BE2C (cell line): ENCODE measurements at regions not wholly inside any gene's neighbourhood (a gene's known extent, or its start where the extent isn't known, plus 50 kb on each side); places are given as distances from the start of the nearest gene placed in this dataset.
"Not testable (repeated sequence)": the region's sequence is repeated elsewhere in the genome, so short reads cannot be mapped to it uniquely, and the experiment has no call there.

Experiments used
- DNase-seq: peaks from one replicate; pipeline ENCODE4 v3.0.0-alpha.2; 2020
- H3K27me3 ChIP-seq: fragments of 250-450 bp; sonication (Bioruptor Pico); 2 replicates; pipeline ENCODE4 v1.5.1; 2020; ENCODE audit warnings: mild to moderate bottlenecking
- H3K36me3 ChIP-seq: fragments of 250-450 bp; sonication (Bioruptor Pico); 2 replicates; pipeline ENCODE4 v1.5.1; 2020; ENCODE audit warnings: mild to moderate bottlenecking
- H3K4me1 ChIP-seq: fragments of 250-450 bp; sonication (Bioruptor Pico); 2 replicates; pipeline ENCODE4 v1.5.1; 2020
- H3K4me3 ChIP-seq: 2 replicates; pipeline ENCODE4 v1.5.1; 2011; ENCODE audit warnings: low read depth, low read length
- H3K9me3 ChIP-seq: fragments of 250-450 bp; sonication (Bioruptor Pico); 2 replicates; pipeline ENCODE4 v1.5.1; 2020
- TF ChIP-seq, protein P1 (sequence below): IDR thresholded peaks from 2 replicates; pipeline ENCODE4 v1.5.1; 2012; ENCODE audit warnings: mild to moderate bottlenecking, low read depth, low read length

DNA sequence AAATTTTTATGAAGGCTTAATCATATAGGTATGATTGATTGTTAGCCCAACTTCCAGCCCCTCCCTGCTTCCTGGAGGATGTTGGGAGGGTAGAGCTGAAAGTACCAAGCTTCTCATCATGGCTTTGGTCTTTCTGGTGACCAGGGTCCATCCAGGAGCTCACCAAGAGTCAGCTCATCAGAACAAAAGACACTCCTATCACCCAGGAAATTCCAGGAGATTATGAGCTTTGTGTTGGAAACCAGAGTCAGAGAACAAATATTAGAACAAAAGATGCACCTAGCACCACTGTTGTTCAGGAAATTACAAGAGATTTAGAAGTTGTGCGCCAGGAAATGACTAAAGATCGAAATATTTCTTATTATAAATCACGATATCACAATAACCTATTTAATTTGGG is 119.9 kb upstream of the THUMPD2 start:
- H3K4me1 ChIP-seq = no peaks in the 10 kb centered on the region
- no peaks in the 10 kb centered on the region for H3K9me3 ChIP-seq
- TF ChIP-seq, protein P1, sequence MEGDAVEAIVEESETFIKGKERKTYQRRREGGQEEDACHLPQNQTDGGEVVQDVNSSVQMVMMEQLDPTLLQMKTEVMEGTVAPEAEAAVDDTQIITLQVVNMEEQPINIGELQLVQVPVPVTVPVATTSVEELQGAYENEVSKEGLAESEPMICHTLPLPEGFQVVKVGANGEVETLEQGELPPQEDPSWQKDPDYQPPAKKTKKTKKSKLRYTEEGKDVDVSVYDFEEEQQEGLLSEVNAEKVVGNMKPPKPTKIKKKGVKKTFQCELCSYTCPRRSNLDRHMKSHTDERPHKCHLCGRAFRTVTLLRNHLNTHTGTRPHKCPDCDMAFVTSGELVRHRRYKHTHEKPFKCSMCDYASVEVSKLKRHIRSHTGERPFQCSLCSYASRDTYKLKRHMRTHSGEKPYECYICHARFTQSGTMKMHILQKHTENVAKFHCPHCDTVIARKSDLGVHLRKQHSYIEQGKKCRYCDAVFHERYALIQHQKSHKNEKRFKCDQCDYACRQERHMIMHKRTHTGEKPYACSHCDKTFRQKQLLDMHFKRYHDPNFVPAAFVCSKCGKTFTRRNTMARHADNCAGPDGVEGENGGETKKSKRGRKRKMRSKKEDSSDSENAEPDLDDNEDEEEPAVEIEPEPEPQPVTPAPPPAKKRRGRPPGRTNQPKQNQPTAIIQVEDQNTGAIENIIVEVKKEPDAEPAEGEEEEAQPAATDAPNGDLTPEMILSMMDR = no peak
- H3K4me3 ChIP-seq = no peak overlapping the region
- peaks cover 6% of the 10 kb centered on the region for H3K27me3 ChIP-seq
- DNase-seq = no peak
- no peaks in the 10 kb centered on the region for H3K36me3 ChIP-seq

DNA sequence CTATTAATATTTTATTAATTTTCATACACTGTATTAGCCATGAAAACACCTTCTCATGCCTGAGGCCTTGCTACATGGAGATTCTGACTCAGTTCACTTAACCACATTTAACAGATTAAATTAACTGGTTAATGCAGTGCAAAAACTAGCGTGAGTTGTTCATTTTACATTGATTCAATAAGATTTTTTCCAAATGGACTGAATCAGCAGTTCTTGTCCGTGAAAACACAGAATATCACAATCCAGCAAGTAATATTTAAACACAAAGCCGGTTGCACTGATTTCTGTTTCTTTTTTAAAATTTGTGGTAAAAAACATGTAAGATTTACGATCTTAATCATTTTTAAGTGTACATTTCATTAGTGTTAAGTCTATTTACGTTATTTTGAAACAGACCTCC is 118.2 kb upstream of the THUMPD2 start:
- Histone ChIP-seq H3K9me3 (no peaks in the 10 kb centered on the region), H3K36me3 (no peaks in the 10 kb centered on the region), H3K4me1 (no peaks in the 10 kb centered on the region), H3K4me3 (no peak overlapping the region), H3K27me3 (peaks cover under 1% of the 10 kb centered on the region; the same call in 1 of the 2 replicates)
- TF ChIP-seq, protein P1 = no peak
- DNase-seq = no peak

DNA sequence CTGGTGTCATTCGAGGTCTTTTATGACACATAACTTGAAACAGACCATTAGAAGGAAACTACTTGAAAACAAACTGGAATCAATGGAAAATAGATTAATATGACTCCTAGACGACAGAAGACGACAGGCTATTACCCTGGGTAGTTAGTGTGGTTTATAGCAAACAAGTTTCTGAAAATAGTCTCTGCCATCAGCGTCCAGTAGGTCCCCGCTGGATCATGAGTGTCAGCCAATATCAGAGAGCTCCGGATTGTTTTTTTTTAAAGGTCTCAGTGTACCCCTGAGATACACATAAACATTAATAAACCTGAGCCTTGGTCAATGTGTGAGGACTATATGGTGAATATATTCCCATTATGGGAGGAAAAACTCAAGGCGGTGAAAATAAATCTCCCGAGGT is 115.0 kb upstream of the THUMPD2 start:
- no peak overlapping the region for H3K4me3 ChIP-seq
- no peak for DNase-seq
- H3K27me3 ChIP-seq = peaks cover 8% of the 10 kb centered on the region; the same call in 1 of the 2 replicates
- H3K36me3 ChIP-seq = no peaks in the 10 kb centered on the region
- no peaks in the 10 kb centered on the region for H3K4me1 ChIP-seq
- no peaks in the 10 kb centered on the region for H3K9me3 ChIP-seq
- TF ChIP-seq, protein P1 = no peak

DNA sequence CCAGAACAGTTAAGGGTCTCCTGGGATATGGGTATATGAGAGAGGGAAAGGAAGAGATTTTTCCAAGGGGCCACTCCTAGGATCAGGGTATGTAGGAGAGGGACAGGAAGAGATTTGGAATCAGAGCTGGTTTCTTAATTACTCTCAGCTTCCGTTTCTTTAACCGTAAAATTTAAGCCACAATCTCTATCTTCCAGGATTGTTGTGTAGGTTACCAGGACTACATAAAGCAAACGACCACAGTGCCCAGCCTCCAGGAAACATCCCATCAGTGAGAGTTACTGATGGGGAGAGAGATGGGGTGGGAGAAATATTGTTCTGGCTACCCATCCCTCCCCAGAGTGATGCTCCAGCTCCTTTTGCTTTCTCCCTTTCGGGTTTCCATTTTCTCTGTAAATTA is 114.6 kb upstream of the THUMPD2 start:
- Histone ChIP-seq H3K4me3 (no peak overlapping the region), H3K27me3 (peaks cover 8% of the 10 kb centered on the region; the same call in 1 of the 2 replicates), H3K36me3 (no peaks in the 10 kb centered on the region), H3K9me3 (no peaks in the 10 kb centered on the region), H3K4me1 (no peaks in the 10 kb centered on the region)
- TF ChIP-seq, protein P1 = no peak
- DNase-seq = no peak

DNA sequence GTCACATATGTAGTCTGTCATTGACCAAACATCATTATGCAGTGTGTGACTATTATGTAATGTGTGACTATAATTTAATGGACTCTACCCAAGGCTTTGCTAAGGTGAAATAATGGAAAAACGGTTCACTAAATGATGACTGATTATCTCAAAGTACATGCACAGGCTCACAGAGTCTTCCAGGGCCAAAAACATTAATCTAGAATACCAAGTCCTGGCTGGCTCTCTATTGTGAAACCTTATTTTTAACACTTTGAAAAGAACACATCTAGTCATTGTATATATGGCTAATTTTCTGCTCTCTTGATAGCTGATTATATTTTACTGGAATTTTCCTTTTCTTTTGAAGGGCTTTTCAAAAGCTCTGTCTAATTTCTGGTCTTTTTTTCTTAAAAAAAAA is 102.9 kb upstream of the THUMPD2 start:
- TF ChIP-seq, protein P1 = no peak
- no peaks in the 10 kb centered on the region for H3K36me3 ChIP-seq
- H3K4me1 ChIP-seq = no peaks in the 10 kb centered on the region
- H3K4me3 ChIP-seq = no peak overlapping the region
- no peak for DNase-seq
- H3K9me3 ChIP-seq = no peaks in the 10 kb centered on the region
- no peaks in the 10 kb centered on the region for H3K27me3 ChIP-seq

DNA sequence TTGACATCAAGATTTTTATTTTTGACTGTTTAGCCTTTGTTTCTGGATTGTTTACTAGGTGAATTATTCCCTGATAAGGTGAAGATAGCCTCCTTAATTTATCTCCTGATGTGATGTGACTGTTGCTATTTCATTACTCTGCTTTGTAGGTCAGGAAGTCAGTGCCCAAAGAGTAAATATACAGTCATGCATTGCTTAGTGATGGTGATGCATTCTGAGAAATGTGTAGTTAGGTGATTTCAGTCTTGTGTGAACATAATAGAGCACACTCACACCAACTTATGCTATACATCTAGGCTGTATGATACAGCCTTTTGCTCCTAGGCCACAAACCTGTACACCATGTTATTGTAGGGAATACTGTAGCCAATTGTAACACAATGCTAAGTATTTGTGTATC is 102.4 kb upstream of the THUMPD2 start:
- no peak for DNase-seq
- TF ChIP-seq, protein P1 = no peak
- Histone ChIP-seq H3K27me3 (no peaks in the 10 kb centered on the region), H3K36me3 (no peaks in the 10 kb centered on the region), H3K9me3 (no peaks in the 10 kb centered on the region), H3K4me1 (no peaks in the 10 kb centered on the region), H3K4me3 (no peak overlapping the region)

DNA sequence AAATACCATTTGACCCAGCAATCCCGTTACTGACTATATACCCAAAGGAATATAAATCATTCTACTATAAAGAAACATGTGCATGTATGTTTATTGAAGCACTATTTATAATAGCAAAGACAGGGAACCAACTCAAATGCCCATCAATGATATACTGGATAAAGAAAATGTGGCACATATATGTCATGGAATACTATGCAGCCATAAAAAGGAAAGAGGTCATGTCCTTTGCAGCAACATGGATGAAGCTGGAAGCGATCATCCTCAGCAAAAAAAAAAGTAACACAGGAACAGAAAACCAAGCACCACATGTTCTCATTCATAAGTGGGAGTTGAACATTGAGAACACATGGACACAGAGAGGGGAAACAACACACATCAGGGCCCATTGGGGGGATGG is 99.9 kb upstream of the THUMPD2 start:
- not testable (repeated sequence) for H3K27me3 ChIP-seq, H3K4me3 ChIP-seq

More for the DNA sequence above, 99.9 kb upstream of the THUMPD2 start:
- not testable (repeated sequence) for DNase-seq, H3K9me3 ChIP-seq, H3K4me1 ChIP-seq, H3K36me3 ChIP-seq
